ENCODE measurements at regions not wholly inside any gene's neighbourhood (a gene's known extent, or its start where the extent isn't known, plus 50 kb on each side); places are given as distances from the start of the nearest gene placed in this dataset.

DNA sequence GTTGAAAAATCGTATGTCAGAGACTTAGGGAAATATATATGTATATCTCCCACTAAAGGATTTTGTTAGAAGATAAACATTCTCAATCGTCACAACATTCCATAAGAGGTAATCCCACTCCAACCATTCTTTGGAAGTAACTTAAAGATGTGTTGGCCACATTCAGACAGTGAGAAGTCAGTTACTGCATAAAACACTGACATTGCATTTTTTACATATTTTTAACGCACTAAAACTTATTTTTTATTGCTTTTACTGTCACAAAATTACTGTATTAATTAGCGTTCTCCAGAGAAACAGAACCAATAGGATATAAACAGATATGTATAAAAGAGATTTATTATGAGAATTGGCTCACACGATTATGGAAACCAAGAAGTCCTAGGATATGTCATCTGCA, 74.3 kb upstream of the VGLL2 start:
- H3K27ac ChIP-seq (ENCODE audit: low read depth in 1 of 3, low read length in 2 of 3): no peak overlapping the region
- DNase-seq (no peak), FAIRE-seq (no peak)
- H3K27me3 ChIP-seq (ENCODE audit: control insufficient read depth in 3 of 3, insufficient read depth in 3 of 3, low read length in 3 of 3): no peaks in the 10 kb centered on the region
- H3K9me3 ChIP-seq (ENCODE audit: control insufficient read depth in 2 of 2, insufficient read depth in 1 of 2, low read depth in 1 of 2, low read length in 1 of 2): no peaks in the 10 kb centered on the region
- H3K4me1 ChIP-seq (ENCODE audit: control insufficient read depth in 3 of 3, insufficient read depth in 2 of 3, low read depth in 1 of 3, low read length in 2 of 3): no peaks in the 10 kb centered on the region
- no peaks in the 10 kb centered on the region for H3K36me3 ChIP-seq (ENCODE audit: control insufficient read depth in 3 of 3, insufficient read depth in 2 of 3, low read depth in 1 of 3, low read length in 3 of 3)
- no peak overlapping the region for H3K4me3 ChIP-seq (ENCODE audit: low read depth in 1 of 3, low read length in 3 of 3)
- 74 to 81% (median 75%) methylated on average over 5 of the region's 5 CpGs for WGBS, 3 donors

DNA sequence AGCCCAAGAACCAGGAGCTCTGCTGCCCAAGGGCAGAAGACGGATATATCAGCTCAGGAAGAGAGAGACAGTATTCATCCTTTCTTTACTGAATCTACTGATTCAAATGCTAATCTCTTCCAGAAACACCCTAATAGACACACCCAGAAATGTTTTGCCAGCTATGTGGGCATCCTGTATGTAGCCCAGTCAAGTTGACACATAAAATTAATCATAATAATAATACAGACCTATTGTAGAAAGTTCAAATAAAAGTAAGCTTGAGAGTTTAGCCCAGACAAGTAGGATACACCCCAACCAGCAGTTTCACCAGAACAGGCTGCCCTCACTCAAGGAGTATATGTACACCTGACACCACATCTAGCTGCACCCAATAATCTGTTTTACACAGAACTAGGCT, 73.9 kb upstream of the VGLL2 start:
- FAIRE-seq: no peak
- no peaks in the 10 kb centered on the region for H3K9me3 ChIP-seq (ENCODE audit: control insufficient read depth in 2 of 2, insufficient read depth in 1 of 2, low read depth in 1 of 2, low read length in 1 of 2)

DNA sequence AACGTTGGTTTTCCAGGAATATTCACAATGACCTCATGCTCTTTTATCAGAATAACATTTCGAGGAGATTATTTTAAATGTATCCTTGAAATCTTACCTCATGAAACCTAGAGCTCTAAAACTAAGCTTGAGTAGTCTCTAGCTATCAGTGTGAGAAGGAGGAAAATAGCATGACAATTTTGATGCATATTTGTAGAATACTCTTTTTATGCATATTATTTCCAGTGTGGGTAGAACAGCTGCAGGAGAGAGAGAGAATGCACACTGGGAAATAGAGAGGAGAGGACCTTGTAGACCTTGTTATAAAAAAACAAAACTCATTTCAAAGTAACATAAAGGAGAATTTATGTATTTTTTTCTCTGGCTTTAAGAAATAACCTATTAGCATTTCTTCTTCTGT, 71.1 kb upstream of the VGLL2 start:
- Histone ChIP-seq H3K27me3 (ENCODE audit: control insufficient read depth in 3 of 3, insufficient read depth in 3 of 3, low read length in 3 of 3) (no peaks in the 10 kb centered on the region), H3K4me3 (ENCODE audit: low read depth in 1 of 3, low read length in 3 of 3) (no peak overlapping the region), H3K27ac (ENCODE audit: low read depth in 1 of 3, low read length in 2 of 3) (no peak overlapping the region), H3K36me3 (ENCODE audit: control insufficient read depth in 3 of 3, insufficient read depth in 2 of 3, low read depth in 1 of 3, low read length in 3 of 3) (no peaks in the 10 kb centered on the region), H3K4me1 (ENCODE audit: control insufficient read depth in 3 of 3, insufficient read depth in 2 of 3, low read depth in 1 of 3, low read length in 2 of 3) (no peaks in the 10 kb centered on the region), H3K9me3 (ENCODE audit: control insufficient read depth in 2 of 2, insufficient read depth in 1 of 2, low read depth in 1 of 2, low read length in 1 of 2) (no peaks in the 10 kb centered on the region)
- 51 to 65% (median 60%) methylated on average over 2 of the region's 2 CpGs for WGBS, 3 donors
- FAIRE-seq (no peak), DNase-seq (no peak)

More for the DNA sequence above, 73.9 kb upstream of the VGLL2 start:
- no peak for DNase-seq
- WGBS, 3 donors: 83 to 94% (median 89%) methylated on average over 1 of the region's 1 CpG
- Histone ChIP-seq H3K27me3 (ENCODE audit: control insufficient read depth in 3 of 3, insufficient read depth in 3 of 3, low read length in 3 of 3) (no peaks in the 10 kb centered on the region), H3K4me1 (ENCODE audit: control insufficient read depth in 3 of 3, insufficient read depth in 2 of 3, low read depth in 1 of 3, low read length in 2 of 3) (no peaks in the 10 kb centered on the region), H3K36me3 (ENCODE audit: control insufficient read depth in 3 of 3, insufficient read depth in 2 of 3, low read depth in 1 of 3, low read length in 3 of 3) (no peaks in the 10 kb centered on the region), H3K4me3 (ENCODE audit: low read depth in 1 of 3, low read length in 3 of 3) (no peak overlapping the region), H3K27ac (ENCODE audit: low read depth in 1 of 3, low read length in 2 of 3) (no peak overlapping the region)

DNA sequence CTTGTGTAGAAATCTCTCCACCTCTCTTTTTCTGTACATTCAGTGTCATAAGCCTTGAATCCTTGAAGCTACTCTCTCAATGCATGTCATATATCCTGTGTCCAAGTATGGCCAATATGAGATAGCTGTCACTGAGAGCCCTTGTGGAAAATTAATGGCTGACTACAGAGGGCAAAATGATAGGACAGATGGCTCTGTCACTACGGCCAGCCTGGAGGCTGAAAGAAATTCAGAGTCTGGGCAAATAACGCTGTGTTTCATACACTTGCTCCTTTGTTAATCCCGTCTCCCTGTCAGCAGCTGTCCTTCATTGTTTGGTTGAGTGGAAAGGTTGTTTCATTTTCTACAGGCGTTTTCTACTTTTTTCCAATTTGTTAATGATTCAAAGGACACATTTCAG, 70.4 kb upstream of the VGLL2 start:
- no peaks in the 10 kb centered on the region for H3K4me1 ChIP-seq (ENCODE audit: control insufficient read depth in 3 of 3, insufficient read depth in 2 of 3, low read depth in 1 of 3, low read length in 2 of 3)
- H3K4me3 ChIP-seq (ENCODE audit: low read depth in 1 of 3, low read length in 3 of 3): no peak overlapping the region
- H3K36me3 ChIP-seq (ENCODE audit: control insufficient read depth in 3 of 3, insufficient read depth in 2 of 3, low read depth in 1 of 3, low read length in 3 of 3): no peaks in the 10 kb centered on the region
- FAIRE-seq (no peak), DNase-seq (no peak)
- H3K27me3 ChIP-seq (ENCODE audit: control insufficient read depth in 3 of 3, insufficient read depth in 3 of 3, low read length in 3 of 3): no peaks in the 10 kb centered on the region
- H3K27ac ChIP-seq (ENCODE audit: low read depth in 1 of 3, low read length in 2 of 3): no peak overlapping the region
- WGBS, 3 donors: 15 to 44% (median 27%) methylated on average over 4 of the region's 4 CpGs
- H3K9me3 ChIP-seq (ENCODE audit: control insufficient read depth in 2 of 2, insufficient read depth in 1 of 2, low read depth in 1 of 2, low read length in 1 of 2): no peaks in the 10 kb centered on the region

DNA sequence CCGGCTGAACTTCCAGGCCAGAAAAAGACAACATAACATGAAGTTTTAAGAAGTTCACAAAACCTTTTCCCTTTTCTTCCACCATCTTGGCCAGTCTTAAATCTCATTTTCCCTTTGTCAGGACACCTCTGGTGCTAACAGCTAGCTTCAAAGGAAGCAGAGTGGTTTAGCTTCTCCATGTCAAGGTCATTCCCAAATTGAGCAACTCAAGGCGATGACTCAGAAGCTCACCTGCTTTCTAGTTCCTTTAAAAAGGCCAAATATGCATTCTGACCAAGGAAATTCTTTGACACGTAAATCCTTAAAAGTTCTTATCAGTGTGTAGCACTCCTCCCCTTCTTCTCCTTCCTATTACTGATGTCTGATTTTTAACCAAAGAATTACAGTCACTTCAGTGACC, 69.6 kb upstream of the VGLL2 start:
- H3K4me3 ChIP-seq (ENCODE audit: low read depth in 1 of 3, low read length in 3 of 3): no peak overlapping the region
- FAIRE-seq (no peak), DNase-seq (no peak)
- no peaks in the 10 kb centered on the region for H3K9me3 ChIP-seq (ENCODE audit: control insufficient read depth in 2 of 2, insufficient read depth in 1 of 2, low read depth in 1 of 2, low read length in 1 of 2)
- H3K27ac ChIP-seq (ENCODE audit: low read depth in 1 of 3, low read length in 2 of 3): no peak overlapping the region
- H3K27me3 ChIP-seq (ENCODE audit: control insufficient read depth in 3 of 3, insufficient read depth in 3 of 3, low read length in 3 of 3): no peaks in the 10 kb centered on the region
- no peaks in the 10 kb centered on the region for H3K4me1 ChIP-seq (ENCODE audit: control insufficient read depth in 3 of 3, insufficient read depth in 2 of 3, low read depth in 1 of 3, low read length in 2 of 3)
- WGBS, 3 donors: 56 to 64% (median 60%) methylated on average over 3 of the region's 3 CpGs
- no peaks in the 10 kb centered on the region for H3K36me3 ChIP-seq (ENCODE audit: control insufficient read depth in 3 of 3, insufficient read depth in 2 of 3, low read depth in 1 of 3, low read length in 3 of 3)

DNA sequence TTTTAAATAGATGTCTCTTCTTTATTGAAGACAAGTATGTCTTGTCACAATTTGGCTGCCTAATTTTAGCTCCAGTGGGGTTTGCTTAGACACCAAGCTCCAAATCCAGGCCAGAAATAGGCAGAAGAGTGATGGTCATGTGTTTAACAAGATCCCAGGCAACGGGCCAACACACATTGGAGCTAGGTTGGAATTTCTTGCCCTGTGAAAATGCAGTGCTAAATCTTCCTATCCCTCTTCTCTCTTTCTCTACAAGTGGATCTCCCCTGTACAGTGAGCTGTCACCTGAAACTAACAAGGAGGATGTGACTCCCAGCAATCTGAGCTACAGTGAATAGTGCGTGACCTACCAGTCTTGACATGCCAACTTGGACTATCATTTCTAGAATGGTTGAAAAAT, 65.3 kb upstream of the VGLL2 start:
- Histone ChIP-seq H3K9me3 (ENCODE audit: control insufficient read depth in 2 of 2, insufficient read depth in 1 of 2, low read depth in 1 of 2, low read length in 1 of 2) (no peaks in the 10 kb centered on the region), H3K27ac (ENCODE audit: low read depth in 1 of 3, low read length in 2 of 3) (no peak overlapping the region), H3K27me3 (ENCODE audit: control insufficient read depth in 3 of 3, insufficient read depth in 3 of 3, low read length in 3 of 3) (no peaks in the 10 kb centered on the region), H3K4me1 (ENCODE audit: control insufficient read depth in 3 of 3, insufficient read depth in 2 of 3, low read depth in 1 of 3, low read length in 2 of 3) (no peaks in the 10 kb centered on the region), H3K4me3 (ENCODE audit: low read depth in 1 of 3, low read length in 3 of 3) (no peak overlapping the region), H3K36me3 (ENCODE audit: control insufficient read depth in 3 of 3, insufficient read depth in 2 of 3, low read depth in 1 of 3, low read length in 3 of 3) (no peaks in the 10 kb centered on the region)
- 80 to 86% (median 82%) methylated on average over 2 of the region's 2 CpGs for WGBS, 3 donors
- DNase-seq (no peak), FAIRE-seq (no peak)

DNA sequence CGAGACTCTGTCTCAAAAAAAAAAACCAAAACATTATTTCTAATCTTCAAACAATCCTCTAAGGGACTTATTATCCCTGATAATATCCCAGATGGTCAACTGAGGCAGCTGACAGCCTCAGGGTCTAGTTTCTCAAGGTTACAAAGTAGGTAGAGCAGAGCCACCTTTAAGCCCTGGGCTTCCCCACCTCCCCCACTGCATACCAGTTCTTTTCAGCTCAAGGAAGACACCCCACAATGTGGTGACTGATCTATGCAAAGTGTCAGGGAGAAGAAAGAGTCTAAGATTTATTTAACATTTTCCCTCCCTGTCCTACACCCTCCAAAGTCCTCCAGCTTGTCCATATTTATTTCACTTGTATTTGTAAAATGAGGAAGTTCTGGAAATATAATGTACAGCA, 60.5 kb upstream of the VGLL2 start:
- Histone ChIP-seq H3K9me3 (ENCODE audit: control insufficient read depth in 2 of 2, insufficient read depth in 1 of 2, low read depth in 1 of 2, low read length in 1 of 2) (no peaks in the 10 kb centered on the region), H3K4me3 (ENCODE audit: low read depth in 1 of 3, low read length in 3 of 3) (no peak overlapping the region), H3K27ac (ENCODE audit: low read depth in 1 of 3, low read length in 2 of 3) (no peak overlapping the region), H3K27me3 (ENCODE audit: control insufficient read depth in 3 of 3, insufficient read depth in 3 of 3, low read length in 3 of 3) (no peaks in the 10 kb centered on the region), H3K4me1 (ENCODE audit: control insufficient read depth in 3 of 3, insufficient read depth in 2 of 3, low read depth in 1 of 3, low read length in 2 of 3) (no peaks in the 10 kb centered on the region), H3K36me3 (ENCODE audit: control insufficient read depth in 3 of 3, insufficient read depth in 2 of 3, low read depth in 1 of 3, low read length in 3 of 3) (no peaks in the 10 kb centered on the region)
- DNase-seq (no peak), FAIRE-seq (no peak)
- 57 to 89% (median 67%) methylated on average over 1 of the region's 1 CpG for WGBS, 3 donors

DNA sequence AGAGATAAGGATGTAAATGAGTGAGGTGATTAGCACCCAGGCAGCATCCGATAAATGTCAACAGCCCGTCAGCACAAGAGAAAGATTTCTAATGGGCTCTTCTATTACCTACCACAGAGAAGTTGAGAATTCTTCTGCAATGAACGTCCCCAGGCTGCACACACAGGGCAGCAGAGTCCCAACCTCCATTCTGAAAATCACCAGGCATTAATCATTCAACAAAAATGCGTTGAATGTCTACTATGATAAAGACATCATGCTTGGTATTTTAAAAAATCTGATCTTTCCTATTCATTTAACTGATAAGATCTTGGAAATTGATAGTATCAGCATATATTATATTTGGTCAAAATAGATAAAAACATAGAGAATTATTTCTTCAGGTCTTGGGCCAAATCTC, 59.5 kb upstream of the VGLL2 start:
- Histone ChIP-seq H3K4me1 (ENCODE audit: control insufficient read depth in 3 of 3, insufficient read depth in 2 of 3, low read depth in 1 of 3, low read length in 2 of 3) (no peaks in the 10 kb centered on the region), H3K4me3 (ENCODE audit: low read depth in 1 of 3, low read length in 3 of 3) (no peak overlapping the region), H3K27ac (ENCODE audit: low read depth in 1 of 3, low read length in 2 of 3) (no peak overlapping the region), H3K27me3 (ENCODE audit: control insufficient read depth in 3 of 3, insufficient read depth in 3 of 3, low read length in 3 of 3) (no peaks in the 10 kb centered on the region), H3K36me3 (ENCODE audit: control insufficient read depth in 3 of 3, insufficient read depth in 2 of 3, low read depth in 1 of 3, low read length in 3 of 3) (no peaks in the 10 kb centered on the region), H3K9me3 (ENCODE audit: control insufficient read depth in 2 of 2, insufficient read depth in 1 of 2, low read depth in 1 of 2, low read length in 1 of 2) (no peaks in the 10 kb centered on the region)
- no peak for FAIRE-seq
- WGBS, 3 donors: 46 to 56% (median 53%) methylated on average over 4 of the region's 4 CpGs
- DNase-seq: no peak

DNA sequence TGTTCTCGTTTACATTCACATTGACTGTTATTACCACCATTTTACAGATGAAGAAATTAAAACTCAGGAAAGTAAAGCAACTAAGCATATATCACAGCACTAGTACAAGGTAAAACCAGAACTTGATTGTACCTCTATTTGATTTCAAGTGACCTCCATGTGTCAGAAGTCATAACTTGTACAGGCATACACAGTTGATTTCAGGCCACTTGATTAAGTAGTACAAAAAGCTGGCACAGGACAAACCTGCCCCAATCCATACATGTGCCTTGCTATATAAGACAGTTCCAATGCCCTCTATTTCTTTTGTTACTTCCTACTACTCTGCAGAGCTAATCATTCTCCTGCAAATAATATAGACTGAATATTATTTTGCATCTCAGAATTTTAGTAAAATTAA, 58.8 kb upstream of the VGLL2 start:
- no peak overlapping the region for H3K27ac ChIP-seq (ENCODE audit: low read depth in 1 of 3, low read length in 2 of 3)
- no peaks in the 10 kb centered on the region for H3K4me1 ChIP-seq (ENCODE audit: control insufficient read depth in 3 of 3, insufficient read depth in 2 of 3, low read depth in 1 of 3, low read length in 2 of 3)
- no peaks in the 10 kb centered on the region for H3K36me3 ChIP-seq (ENCODE audit: control insufficient read depth in 3 of 3, insufficient read depth in 2 of 3, low read depth in 1 of 3, low read length in 3 of 3)
- FAIRE-seq: no peak
- 66 to 71% (median 70%) methylated on average over 1 of the region's 1 CpG for WGBS, 3 donors
- H3K4me3 ChIP-seq (ENCODE audit: low read depth in 1 of 3, low read length in 3 of 3): no peak overlapping the region
- no peaks in the 10 kb centered on the region for H3K27me3 ChIP-seq (ENCODE audit: control insufficient read depth in 3 of 3, insufficient read depth in 3 of 3, low read length in 3 of 3)
- no peak for DNase-seq
- no peaks in the 10 kb centered on the region for H3K9me3 ChIP-seq (ENCODE audit: control insufficient read depth in 2 of 2, insufficient read depth in 1 of 2, low read depth in 1 of 2, low read length in 1 of 2)

Measured in small intestine (tissue), 7 donors.